ENCODE measurements at regions not wholly inside any gene's neighbourhood (a gene's known extent, or its start where the extent isn't known, plus 50 kb on each side); places are given as distances from the start of the nearest gene placed in this dataset.

DNA sequence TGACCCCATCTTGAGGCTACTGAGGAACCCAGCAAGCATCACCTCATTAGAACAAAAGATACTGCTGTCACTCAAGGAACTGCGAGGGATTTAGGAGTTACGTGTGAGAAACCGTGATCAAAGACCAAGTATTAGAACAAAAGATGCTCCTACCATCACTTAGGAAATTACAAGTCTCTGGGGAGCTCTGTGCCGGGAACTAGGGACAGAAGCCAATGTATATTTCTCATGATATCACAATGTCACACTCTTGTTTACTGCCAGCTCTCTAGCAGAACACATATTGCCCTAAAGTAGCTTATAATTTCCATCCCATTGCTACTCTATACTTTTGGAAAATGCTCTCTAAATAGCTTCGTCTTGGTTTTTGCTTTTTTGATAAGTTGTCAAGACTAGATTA is 214.5 kb downstream of the HS3ST3A1 start:
- no peak overlapping the region for H2BK20ac ChIP-seq (ENCODE audit: low read length)
- WGBS, 2 experiments (ENCODE audit: extremely low coverage in 1 of 2, insufficient coverage in 1 of 2, insufficient read length in 1 of 2, insufficient replicate concordance in 2 of 2, low coverage in 1 of 2, low lambda C conversion rate in 2 of 2, missing lambda C conversion rate in 1 of 2): 88% methylated on average over 5 of the region's 5 CpGs; no CpG with 5 or more reads in 1 of the 2 experiments
- TF ChIP-seq CTBP2 (IDR thresholded peaks at IDR 0.05; ENCODE audit: borderline replicate concordance, insufficient read depth, insufficient read length, low read length) (no peak), NANOG (IDR thresholded peaks at IDR 0.05; ENCODE audit: insufficient read depth, low read depth, low read length, poor library complexity, severe bottlenecking) (no peak), CHD1 (IDR thresholded peaks at IDR 0.05; ENCODE audit: low read depth, low read length) (no peak), POLR2A (IDR thresholded peaks at IDR 0.05; ENCODE audit: control extremely low read depth in 1 of 2, low read depth in 2 of 2, low read length in 2 of 2) (no peak), TEAD4 (IDR thresholded peaks at IDR 0.05; ENCODE audit: low read depth, low read length) (no peak), GTF2F1 (IDR thresholded peaks at IDR 0.05; ENCODE audit: borderline replicate concordance, low read depth, low read length) (no peak)

More for the DNA sequence above, 214.5 kb downstream of the HS3ST3A1 start:
- Histone ChIP-seq H3K9ac (replicated peaks in 1 of 4; ENCODE audit: extremely low read depth in 1 of 4, low read depth in 3 of 4, low read length in 3 of 4) (no peak overlapping the region), H4K20me1 (replicated peaks in 1 of 2; ENCODE audit: control insufficient read depth in 1 of 2, insufficient read depth in 2 of 2, low read length in 2 of 2) (no peaks in the 10 kb centered on the region), H3K4me1 (replicated peaks in 1 of 4; ENCODE audit: control insufficient read depth in 3 of 4, insufficient read depth in 4 of 4, low read length in 3 of 4) (no peaks in the 10 kb centered on the region), H2BK5ac (ENCODE audit: low read depth, low read length) (no peak overlapping the region), H2BK15ac (ENCODE audit: low read length) (no peak overlapping the region), H2BK120ac (replicated peaks; ENCODE audit: low read depth, low read length) (no peak overlapping the region), H2AFZ (ENCODE audit: low read length) (no peak overlapping the region), H4K8ac (ENCODE audit: extremely low read depth, insufficient read depth, low read length) (no peak overlapping the region), H3K36me3 (ENCODE audit: control insufficient read depth in 2 of 4, insufficient read depth in 4 of 4, low read length in 3 of 4) (no peaks in the 10 kb centered on the region), H3K23me2 (ENCODE audit: low read depth, low read length) (no peaks in the 10 kb centered on the region), H4K5ac (ENCODE audit: insufficient read length, low read depth, low read length) (no peak overlapping the region), H3K18ac (ENCODE audit: extremely low read depth, low read length) (no peak overlapping the region), H3K4ac (replicated peaks; ENCODE audit: insufficient read length, low read depth, low read length) (no peak overlapping the region), H3K79me2 (ENCODE audit: control insufficient read depth in 1 of 2, insufficient read depth in 2 of 2, low read length in 2 of 2) (no peaks in the 10 kb centered on the region), H3K4me3 (ENCODE audit: extremely low read depth in 1 of 4, insufficient read depth in 2 of 4, low read depth in 3 of 4, low read length in 4 of 4) (no peak overlapping the region), H3K56ac (replicated peaks; ENCODE audit: insufficient read length, low read depth, low read length) (no peak overlapping the region), H3K23ac (ENCODE audit: insufficient read length) (no peak overlapping the region), H3K14ac (ENCODE audit: insufficient read length) (no peak overlapping the region), H4K91ac (replicated peaks; ENCODE audit: insufficient read length, low read length) (no peak overlapping the region), H3K27ac (ENCODE audit: low read depth, low read length) (no peak overlapping the region), H3K79me1 (ENCODE audit: low read depth, low read length) (no peaks in the 10 kb centered on the region), H2AK5ac (ENCODE audit: low read depth, low read length) (no peak overlapping the region), H2BK12ac (ENCODE audit: low read depth, low read length) (no peak overlapping the region), H3K27me3 (replicated peaks in 1 of 4; ENCODE audit: control insufficient read depth in 3 of 4, extremely low read depth in 1 of 4, insufficient read depth in 3 of 4, low read length in 3 of 4) (no peaks in the 10 kb centered on the region), H3K4me2 (ENCODE audit: insufficient read depth in 1 of 2, low read depth in 2 of 2, low read length in 2 of 2) (no peak overlapping the region), H3K9me3 (ENCODE audit: insufficient read depth in 2 of 2, low read depth in 1 of 2, low read length in 1 of 2) (no peaks in the 10 kb centered on the region)
- ChIA-PET POLR2A (ENCODE audit: partially characterized antibody) (no interaction called here), CTCF (ENCODE audit: partially characterized antibody) (no interaction called here)
- FAIRE-seq (no peak), DNase-seq (ENCODE audit: low read depth in 1 of 2, low spot score in 2 of 2) (no peak)
